ENCODE measurements at regions not wholly inside any gene's neighbourhood (a gene's known extent, or its start where the extent isn't known, plus 50 kb on each side); places are given as distances from the start of the nearest gene placed in this dataset.

DNA sequence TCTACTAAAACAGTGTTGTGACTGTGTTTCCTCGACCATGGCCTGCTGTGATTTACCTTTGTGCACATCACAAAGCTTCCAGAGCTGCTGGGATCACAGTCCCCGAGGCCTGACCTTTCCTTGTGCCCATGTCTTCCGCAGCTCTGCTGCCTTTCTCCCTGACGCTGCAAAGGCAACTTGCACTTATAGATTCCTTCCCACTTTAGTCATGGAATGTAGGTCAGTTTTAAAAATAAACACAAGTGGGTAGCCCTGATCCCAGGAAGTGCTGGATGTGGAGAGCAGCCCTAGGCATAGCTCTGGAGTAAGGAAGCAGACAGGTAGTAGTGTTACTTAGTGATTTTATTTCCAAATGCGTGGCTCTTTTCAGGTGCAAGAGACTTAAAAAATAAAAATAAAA lies 825.7 kb downstream of the AACS start:
- no peaks in the 10 kb centered on the region for H3K36me3 ChIP-seq (ENCODE audit: control insufficient read depth in 2 of 4, insufficient read depth in 4 of 4, low read length in 3 of 4)
- H3K4me2 ChIP-seq (ENCODE audit: insufficient read depth in 1 of 2, low read depth in 2 of 2, low read length in 2 of 2): no peak overlapping the region
- H2BK20ac ChIP-seq (ENCODE audit: low read length): no peak overlapping the region
- no peak overlapping the region for H4K91ac ChIP-seq (replicated peaks; ENCODE audit: insufficient read length, low read length)
- H2AK5ac ChIP-seq (ENCODE audit: low read depth, low read length): no peak overlapping the region
- H3K4me1 ChIP-seq (replicated peaks in 1 of 4; ENCODE audit: control insufficient read depth in 3 of 4, insufficient read depth in 4 of 4, low read length in 3 of 4): peaks cover 0 to 6% (median 4%) of the 10 kb centered on the region in 4 experiments; a peak in 3 of 7 replicates
- no peak overlapping the region for H3K4ac ChIP-seq (replicated peaks; ENCODE audit: insufficient read length, low read depth, low read length)
- no peak for TF ChIP-seq ASH2L (IDR thresholded peaks at IDR 0.05; ENCODE audit: low read length)
- no peak for TF ChIP-seq BACH1 (IDR thresholded peaks at IDR 0.05; ENCODE audit: low read length)
- TF ChIP-seq CHD2 (IDR thresholded peaks at IDR 0.05; ENCODE audit: low read length): no peak
- TF ChIP-seq PHF8 (conservative IDR thresholded peaks at IDR 0.05; ENCODE audit: low read depth, low read length): no peak
- no peak overlapping the region for H3K4me3 ChIP-seq (ENCODE audit: extremely low read depth in 1 of 4, insufficient read depth in 2 of 4, low read depth in 3 of 4, low read length in 4 of 4)
- DNase-seq (ENCODE audit: low read depth in 1 of 2, low spot score in 2 of 2) (no peak), FAIRE-seq (no peak)
- H4K20me1 ChIP-seq (replicated peaks in 1 of 2; ENCODE audit: control insufficient read depth in 1 of 2, insufficient read depth in 2 of 2, low read length in 2 of 2): no peaks in the 10 kb centered on the region
- no peak overlapping the region for H2BK120ac ChIP-seq (replicated peaks; ENCODE audit: low read depth, low read length)
- 85% methylated on average over 5 of the region's 5 CpGs; no CpG with 5 or more reads in 1 of the 2 experiments for WGBS, 2 experiments (ENCODE audit: extremely low coverage in 1 of 2, insufficient coverage in 1 of 2, insufficient read length in 1 of 2, insufficient replicate concordance in 2 of 2, low coverage in 1 of 2, low lambda C conversion rate in 2 of 2, missing lambda C conversion rate in 1 of 2)
- H3K23ac ChIP-seq (ENCODE audit: insufficient read length): no peak overlapping the region
- no peak overlapping the region for H4K5ac ChIP-seq (ENCODE audit: insufficient read length, low read depth, low read length)
- H2BK5ac ChIP-seq (ENCODE audit: low read depth, low read length): no peak overlapping the region
- H3K79me1 ChIP-seq (ENCODE audit: low read depth, low read length): no peaks in the 10 kb centered on the region
- no peak overlapping the region; a peak in 1 of 7 replicates for H3K9ac ChIP-seq (replicated peaks in 1 of 4; ENCODE audit: extremely low read depth in 1 of 4, low read depth in 3 of 4, low read length in 3 of 4)
- no peaks in the 10 kb centered on the region for H3K27me3 ChIP-seq (replicated peaks in 1 of 4; ENCODE audit: control insufficient read depth in 3 of 4, extremely low read depth in 1 of 4, insufficient read depth in 3 of 4, low read length in 3 of 4)
- no peak overlapping the region for H2AFZ ChIP-seq (ENCODE audit: low read length)
- H3K9me3 ChIP-seq (ENCODE audit: insufficient read depth in 2 of 2, low read depth in 1 of 2, low read length in 1 of 2): no peaks in the 10 kb centered on the region
- no peak overlapping the region for H3K56ac ChIP-seq (replicated peaks; ENCODE audit: insufficient read length, low read depth, low read length)
- no peak overlapping the region for H4K8ac ChIP-seq (ENCODE audit: extremely low read depth, insufficient read depth, low read length)
- H3K27ac ChIP-seq (ENCODE audit: low read depth, low read length): no peak overlapping the region
- CTCF ChIA-PET (ENCODE audit: partially characterized antibody): interaction anchor here (1.0 to 1.4 kb wide), 2 partner anchors 341 to 1219 kb away, joined by 3 read pairs; no protein-coding TSS in a partner anchor
- no peak overlapping the region for H3K18ac ChIP-seq (ENCODE audit: extremely low read depth, low read length)
- no peaks in the 10 kb centered on the region for H3K79me2 ChIP-seq (ENCODE audit: control insufficient read depth in 1 of 2, insufficient read depth in 2 of 2, low read length in 2 of 2)
- H3K23me2 ChIP-seq (ENCODE audit: low read depth, low read length): no peaks in the 10 kb centered on the region
- H2BK15ac ChIP-seq (ENCODE audit: low read length): no peak overlapping the region
- no peak overlapping the region for H3K14ac ChIP-seq (ENCODE audit: insufficient read length)
- no peak overlapping the region for H2BK12ac ChIP-seq (ENCODE audit: low read depth, low read length)
- POLR2A ChIA-PET (ENCODE audit: partially characterized antibody): no interaction called here
